Stomach (tissue), 4 donors: ENCODE measurements at regions not wholly inside any gene's neighbourhood (a gene's known extent, or its start where the extent isn't known, plus 50 kb on each side); places are given as distances from the start of the nearest gene placed in this dataset.

Experiments
- POLR2AphosphoS5 ChIP-seq, 3 donors: sonication (generic); formaldehyde crosslinking; IDR thresholded peaks; one replicate each; pipeline ENCODE4 v1.6.1; 2016; ENCODE audit warnings: antibody characterized with exemption in 3 of 3
- TF ChIP-seq, protein P1 (sequence below), 7 experiments: fragments of 450-650 bp in 4 of 7; fragments of 200-600 bp in 3 of 7; sonication (generic) in 3 of 7; IDR thresholded peaks; one replicate each; pipeline ENCODE4 v1.5.1; 2016 to 2019; ENCODE audit warnings: antibody characterized with exemption in 7 of 7, control low read depth in 2 of 7, mild to moderate bottlenecking in 1 of 7

DNA sequence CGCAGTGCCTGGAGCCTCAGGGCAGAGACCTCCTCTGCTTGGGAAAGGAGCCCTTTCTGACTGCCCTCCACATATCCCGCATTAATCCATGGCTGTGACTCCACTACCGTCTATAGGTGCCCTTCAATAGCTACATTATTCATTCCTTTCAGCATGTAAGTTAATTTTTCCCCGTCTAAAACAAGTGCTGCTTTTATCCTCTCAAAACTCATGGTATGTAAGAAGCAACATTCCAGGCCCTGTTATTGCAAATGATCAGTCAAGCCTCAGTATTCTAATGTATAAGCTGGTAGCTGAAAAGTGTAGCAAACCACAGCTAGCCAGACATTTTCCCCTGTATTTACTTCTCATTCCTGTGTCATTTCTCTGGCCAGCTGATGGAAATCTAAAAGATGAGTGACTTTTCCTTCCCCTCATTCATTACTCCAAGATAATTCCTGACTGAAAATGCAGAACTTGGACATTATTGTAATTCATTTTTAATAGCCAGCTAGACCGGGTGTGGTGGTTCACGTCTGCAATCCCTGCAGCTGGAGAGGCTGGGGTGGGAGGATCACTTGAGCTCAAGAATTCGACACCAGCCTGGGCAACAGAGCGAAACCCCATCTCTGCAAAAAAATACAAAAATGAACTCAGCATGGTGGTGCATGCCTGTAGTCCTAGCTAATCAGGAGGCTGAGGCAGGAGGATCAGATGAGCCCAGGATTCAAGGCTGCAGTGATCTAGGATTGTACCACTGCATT, 88.5 kb upstream of the SOD1 start:
- no peak for TF ChIP-seq POLR2AphosphoS5 (IDR thresholded peaks at IDR 0.05)
- TF ChIP-seq, protein P1, sequence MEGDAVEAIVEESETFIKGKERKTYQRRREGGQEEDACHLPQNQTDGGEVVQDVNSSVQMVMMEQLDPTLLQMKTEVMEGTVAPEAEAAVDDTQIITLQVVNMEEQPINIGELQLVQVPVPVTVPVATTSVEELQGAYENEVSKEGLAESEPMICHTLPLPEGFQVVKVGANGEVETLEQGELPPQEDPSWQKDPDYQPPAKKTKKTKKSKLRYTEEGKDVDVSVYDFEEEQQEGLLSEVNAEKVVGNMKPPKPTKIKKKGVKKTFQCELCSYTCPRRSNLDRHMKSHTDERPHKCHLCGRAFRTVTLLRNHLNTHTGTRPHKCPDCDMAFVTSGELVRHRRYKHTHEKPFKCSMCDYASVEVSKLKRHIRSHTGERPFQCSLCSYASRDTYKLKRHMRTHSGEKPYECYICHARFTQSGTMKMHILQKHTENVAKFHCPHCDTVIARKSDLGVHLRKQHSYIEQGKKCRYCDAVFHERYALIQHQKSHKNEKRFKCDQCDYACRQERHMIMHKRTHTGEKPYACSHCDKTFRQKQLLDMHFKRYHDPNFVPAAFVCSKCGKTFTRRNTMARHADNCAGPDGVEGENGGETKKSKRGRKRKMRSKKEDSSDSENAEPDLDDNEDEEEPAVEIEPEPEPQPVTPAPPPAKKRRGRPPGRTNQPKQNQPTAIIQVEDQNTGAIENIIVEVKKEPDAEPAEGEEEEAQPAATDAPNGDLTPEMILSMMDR (IDR thresholded peaks at IDR 0.05), result no peak
